Uterus (tissue), 3 donors: ENCODE measurements at regions not wholly inside any gene's neighbourhood (a gene's known extent, or its start where the extent isn't known, plus 50 kb on each side); places are given as distances from the start of the nearest gene placed in this dataset.

Experiments
- DNase-seq, 2 donors: peaks; one replicate each; pipeline ENCODE4 v3.0.0-alpha.2; 2019 to 2020
- H3K27ac ChIP-seq, 2 donors: fragments of 200-600 bp; sonication (generic); 1 replicate in 1 of 2; 2 replicates in 1 of 2; pipeline ENCODE4 v1.5.1; 2016 to 2018
- H3K27me3 ChIP-seq, 2 donors: fragments of 200-600 bp; sonication (generic); one replicate each; pipeline ENCODE4 v1.5.1; 2018 to 2019; ENCODE audit warnings: control low read depth in 1 of 2
- H3K36me3 ChIP-seq, 2 donors: fragments of 200-600 bp; sonication (generic); one replicate each; pipeline ENCODE4 v1.5.1; 2019; ENCODE audit warnings: control low read depth in 1 of 2
- H3K4me1 ChIP-seq, 2 donors: fragments of 200-600 bp; sonication (generic); one replicate each; pipeline ENCODE4 v1.5.1; 2018 to 2019; ENCODE audit warnings: control low read depth in 1 of 2
- H3K4me3 ChIP-seq, 2 donors: fragments of 200-600 bp; sonication (generic); 1 replicate in 1 of 2; 2 replicates in 1 of 2; pipeline ENCODE4 v1.5.1; 2018 to 2019; ENCODE audit warnings: mild to moderate bottlenecking in 1 of 2
- H3K9me3 ChIP-seq, 2 donors: fragments of 200-600 bp; sonication (generic); one replicate each; pipeline ENCODE4 v1.5.1; 2019; ENCODE audit warnings: control low read depth in 1 of 2
- POLR2A ChIP-seq, 2 donors: fragments of 450-650 bp; IDR thresholded peaks; one replicate each; pipeline ENCODE4 v1.6.1; 2016; ENCODE audit warnings: antibody characterized with exemption in 2 of 2, mild to moderate bottlenecking in 1 of 2, moderate library complexity in 1 of 2
- intact Hi-C: fragments of 100-400 bp; cut with DNase I; formaldehyde crosslinking; loops from one replicate; pipeline ENCODE4 v1.15.1; 2023; ENCODE audit warnings: low total_unique reads
- TF ChIP-seq, protein P1 (sequence below), 4 experiments: fragments of 200-600 bp in 2 of 4; fragments of 450-650 bp in 2 of 4; sonication (generic) in 2 of 4; IDR thresholded peaks; one replicate each; pipeline ENCODE4 v1.5.1; 2016 to 2019; ENCODE audit warnings: antibody characterized with exemption in 4 of 4, mild to moderate bottlenecking in 2 of 4, moderate library complexity in 1 of 4
- donor health status: DM: yes; HTN: yes; CAD: no.

DNA sequence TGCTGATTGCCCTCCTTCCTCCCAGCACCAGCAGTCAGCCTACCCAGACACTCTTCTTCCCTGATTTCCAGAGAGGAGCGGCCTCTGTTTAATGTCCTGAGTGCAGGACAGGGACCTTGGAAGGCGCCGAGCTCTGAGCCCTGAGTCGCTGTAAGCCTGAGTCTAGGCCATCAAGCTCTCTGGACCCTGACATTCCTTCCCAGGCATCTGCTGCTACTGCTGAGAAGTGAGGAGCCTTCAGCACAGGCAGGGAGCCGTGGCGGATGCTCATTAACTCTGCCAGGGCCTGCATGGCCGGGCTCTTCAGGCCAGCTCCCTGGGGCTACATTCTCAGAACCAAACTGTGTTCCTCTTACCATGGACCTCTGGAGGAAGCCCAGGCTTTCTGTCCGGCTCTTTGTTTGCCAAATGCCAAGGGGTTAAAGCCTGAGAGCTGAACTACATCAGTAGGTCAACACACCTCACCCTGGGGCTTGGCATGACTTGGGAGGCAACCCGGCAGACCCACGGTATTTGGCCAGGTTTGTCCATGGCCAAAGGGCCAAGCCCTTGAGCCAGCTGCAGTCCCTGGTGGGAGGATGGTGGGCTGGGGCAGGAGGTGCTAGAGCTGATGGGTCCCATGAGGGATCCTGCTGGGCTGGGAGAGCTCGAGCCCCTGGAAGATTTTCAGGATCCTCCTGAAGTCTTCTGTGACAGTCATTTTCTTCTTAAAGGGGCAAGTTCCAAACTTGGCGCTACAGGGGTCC, 721.4 kb downstream of the BRD1 start:
- TF ChIP-seq POLR2A (IDR thresholded peaks at IDR 0.05) = no peak
- TF ChIP-seq, protein P1, sequence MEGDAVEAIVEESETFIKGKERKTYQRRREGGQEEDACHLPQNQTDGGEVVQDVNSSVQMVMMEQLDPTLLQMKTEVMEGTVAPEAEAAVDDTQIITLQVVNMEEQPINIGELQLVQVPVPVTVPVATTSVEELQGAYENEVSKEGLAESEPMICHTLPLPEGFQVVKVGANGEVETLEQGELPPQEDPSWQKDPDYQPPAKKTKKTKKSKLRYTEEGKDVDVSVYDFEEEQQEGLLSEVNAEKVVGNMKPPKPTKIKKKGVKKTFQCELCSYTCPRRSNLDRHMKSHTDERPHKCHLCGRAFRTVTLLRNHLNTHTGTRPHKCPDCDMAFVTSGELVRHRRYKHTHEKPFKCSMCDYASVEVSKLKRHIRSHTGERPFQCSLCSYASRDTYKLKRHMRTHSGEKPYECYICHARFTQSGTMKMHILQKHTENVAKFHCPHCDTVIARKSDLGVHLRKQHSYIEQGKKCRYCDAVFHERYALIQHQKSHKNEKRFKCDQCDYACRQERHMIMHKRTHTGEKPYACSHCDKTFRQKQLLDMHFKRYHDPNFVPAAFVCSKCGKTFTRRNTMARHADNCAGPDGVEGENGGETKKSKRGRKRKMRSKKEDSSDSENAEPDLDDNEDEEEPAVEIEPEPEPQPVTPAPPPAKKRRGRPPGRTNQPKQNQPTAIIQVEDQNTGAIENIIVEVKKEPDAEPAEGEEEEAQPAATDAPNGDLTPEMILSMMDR (IDR thresholded peaks at IDR 0.05) = no peak
- no peak for DNase-seq
- H3K27ac ChIP-seq = no peak overlapping the region
- no peaks in the 10 kb centered on the region for H3K4me1 ChIP-seq
- H3K9me3 ChIP-seq = no peaks in the 10 kb centered on the region
- H3K27me3 ChIP-seq = no peaks in the 10 kb centered on the region
- no peak overlapping the region for H3K4me3 ChIP-seq
- no peaks in the 10 kb centered on the region for H3K36me3 ChIP-seq
- intact Hi-C loops = no loop called here

- Histone ChIP-seq H3K27me3 (no peaks in the 10 kb centered on the region), H3K9me3 (no peaks in the 10 kb centered on the region), H3K4me3 (no peak overlapping the region), H3K36me3 (no peaks in the 10 kb centered on the region), H3K27ac (no peak overlapping the region), H3K4me1 (no peaks in the 10 kb centered on the region)
- no peak for TF ChIP-seq POLR2A (IDR thresholded peaks at IDR 0.05)
- TF ChIP-seq, protein P1 (IDR thresholded peaks at IDR 0.05) = no peak
- no peak for DNase-seq
- intact Hi-C loops = no loop called here
These were observed 723.2 kb downstream of the BRD1 start for GRCh38 chr22:49104434-49104833.

DNA sequence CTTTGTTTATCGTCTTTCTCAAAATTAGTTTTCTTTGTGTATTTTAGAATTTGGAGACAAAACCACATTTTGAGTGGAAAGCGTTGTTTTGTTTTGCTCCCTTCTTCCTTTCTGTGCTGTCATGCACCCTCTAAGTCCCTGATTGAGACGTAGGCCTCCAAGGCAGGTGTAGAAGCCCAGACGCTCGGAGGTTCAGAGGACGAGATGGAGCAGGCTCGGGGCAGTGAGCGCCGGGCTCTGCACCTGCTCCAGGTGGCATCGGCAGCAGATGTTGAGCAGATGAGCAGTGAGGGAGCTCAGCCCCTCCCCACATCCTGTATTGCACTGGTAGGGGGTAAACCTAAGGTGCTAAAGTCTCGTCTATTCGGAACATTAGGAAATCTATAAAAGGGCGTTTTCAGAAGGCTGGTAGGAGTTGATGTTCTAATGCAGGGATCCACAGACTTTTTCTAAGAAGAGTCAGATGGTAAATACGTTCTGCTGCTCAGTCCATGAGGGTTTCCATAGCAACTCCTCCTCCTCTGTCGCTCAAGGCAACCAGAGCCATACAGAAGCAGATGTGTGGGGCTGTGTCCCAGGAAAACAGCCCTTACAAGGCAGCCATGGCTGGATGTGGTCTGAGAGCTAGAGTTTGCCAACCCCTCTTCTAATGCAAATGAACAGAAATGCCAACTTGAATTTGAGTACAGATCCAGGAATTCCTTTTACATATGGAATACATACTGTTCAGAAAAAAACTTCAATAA, 724.2 kb downstream of the BRD1 start:
- no peak overlapping the region for H3K27ac ChIP-seq
- DNase-seq = no peak
- TF ChIP-seq, protein P1 (IDR thresholded peaks at IDR 0.05) = no peak
- no peak for TF ChIP-seq POLR2A (IDR thresholded peaks at IDR 0.05)
- no peaks in the 10 kb centered on the region for H3K36me3 ChIP-seq
- no peak overlapping the region for H3K4me3 ChIP-seq
- no peaks in the 10 kb centered on the region for H3K9me3 ChIP-seq
- intact Hi-C loops = no loop called here
- no peaks in the 10 kb centered on the region for H3K27me3 ChIP-seq
- no peaks in the 10 kb centered on the region for H3K4me1 ChIP-seq

- Histone ChIP-seq H3K4me3 (no peak overlapping the region), H3K27ac (no peak overlapping the region), H3K36me3 (no peaks in the 10 kb centered on the region), H3K27me3 (no peaks in the 10 kb centered on the region), H3K9me3 (no peaks in the 10 kb centered on the region), H3K4me1 (no peaks in the 10 kb centered on the region)
- intact Hi-C loops = no loop called here
- no peak for DNase-seq
- TF ChIP-seq, protein P1 (IDR thresholded peaks at IDR 0.05) = no peak
- TF ChIP-seq POLR2A (IDR thresholded peaks at IDR 0.05) = no peak
These were observed 725.3 kb downstream of the BRD1 start for GRCh38 chr22:49102367-49102766.

GRCh38 chr22:49101873-49102272, 725.8 kb downstream of the BRD1 start:
- Histone ChIP-seq H3K36me3 (no peaks in the 10 kb centered on the region), H3K27ac (no peak overlapping the region), H3K4me3 (no peak overlapping the region), H3K27me3 (no peaks in the 10 kb centered on the region), H3K4me1 (no peaks in the 10 kb centered on the region), H3K9me3 (no peaks in the 10 kb centered on the region)
- DNase-seq = no peak
- no peak for TF ChIP-seq POLR2A (IDR thresholded peaks at IDR 0.05)
- intact Hi-C loops = no loop called here
